AG08395 (cell line): ENCODE measurements at regions not wholly inside any gene's neighbourhood (a gene's known extent, or its start where the extent isn't known, plus 50 kb on each side); places are given as distances from the start of the nearest gene placed in this dataset.
"Not testable (repeated sequence)": the region's sequence is repeated elsewhere in the genome, so short reads cannot be mapped to it uniquely, and the experiment has no call there.

Experiments used
- DNase-seq: peaks from one replicate; pipeline ENCODE4 v3.0.0; 2012; ENCODE audit warnings: mixed read lengths, low spot score

GRCh38 chr6:19551611-19552010 is 285.6 kb upstream of the ID4 start:
- DNase-seq = no peak

GRCh38 chr6:19552076-19552475 is 285.1 kb upstream of the ID4 start:
- DNase-seq = no peak

DNA sequence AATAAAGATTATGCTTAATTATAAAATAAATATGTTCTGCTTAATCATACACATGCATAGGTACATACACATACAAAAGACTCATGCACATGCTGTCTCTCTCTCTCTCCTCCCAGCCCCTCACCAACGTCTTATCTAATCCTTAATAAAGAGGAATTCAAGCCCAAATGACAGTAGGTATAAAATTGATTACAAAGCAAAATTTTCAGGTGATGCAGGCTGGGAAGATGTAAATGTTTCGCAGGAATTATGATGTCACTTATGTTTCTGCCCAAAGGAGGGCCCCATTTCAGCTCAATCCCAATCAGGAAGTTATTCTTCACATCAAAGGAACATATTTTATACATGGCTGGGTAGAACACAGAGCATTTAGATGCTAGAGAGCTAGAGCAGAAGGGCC is 284.6 kb upstream of the ID4 start:
- DNase-seq = no peak

DNA sequence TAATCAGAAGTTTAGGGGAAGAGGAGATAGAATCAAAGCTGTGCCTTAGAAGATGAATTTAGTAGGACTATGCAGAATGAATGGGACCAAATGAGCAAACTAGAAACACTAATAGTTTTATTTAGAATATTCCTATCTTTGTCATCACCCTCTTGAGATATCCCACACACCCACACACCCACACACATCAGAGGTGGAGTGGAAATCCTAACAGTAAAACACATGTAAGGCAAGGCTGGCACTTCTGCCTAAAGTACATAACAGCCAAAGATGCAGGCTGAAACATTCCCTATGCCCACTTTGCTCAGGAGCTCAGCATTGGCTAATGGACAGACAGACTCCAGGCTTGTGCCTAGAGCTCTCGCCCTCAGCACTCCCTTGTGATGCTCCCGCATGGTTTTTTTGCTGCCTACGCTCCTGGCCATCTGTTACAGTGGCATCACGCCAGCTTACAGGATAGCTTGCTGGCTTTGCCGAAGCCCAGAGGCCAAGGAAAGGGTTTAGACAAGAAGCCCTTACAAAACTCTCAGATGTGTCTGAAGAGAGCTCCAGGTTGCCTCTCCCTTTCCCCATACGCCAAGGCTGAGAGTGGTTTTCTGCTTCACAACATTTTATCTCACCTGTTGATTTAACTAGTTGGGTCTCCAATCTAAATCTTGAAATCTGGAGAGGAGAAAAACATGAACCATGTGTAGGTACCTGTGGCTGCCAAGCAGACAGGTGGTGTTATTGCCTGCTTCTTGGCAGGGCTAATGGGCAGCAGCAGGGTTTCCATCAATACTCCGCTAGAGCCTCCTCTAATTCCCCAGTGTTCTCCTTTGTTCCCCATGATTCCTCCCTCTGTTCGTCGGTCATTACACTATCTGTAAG is 282.6 kb upstream of the ID4 start:
- DNase-seq = no peak

- no peak for DNase-seq
Observed at GRCh38 chr6:19557191-19557590, 280.0 kb upstream of the ID4 start.

DNA sequence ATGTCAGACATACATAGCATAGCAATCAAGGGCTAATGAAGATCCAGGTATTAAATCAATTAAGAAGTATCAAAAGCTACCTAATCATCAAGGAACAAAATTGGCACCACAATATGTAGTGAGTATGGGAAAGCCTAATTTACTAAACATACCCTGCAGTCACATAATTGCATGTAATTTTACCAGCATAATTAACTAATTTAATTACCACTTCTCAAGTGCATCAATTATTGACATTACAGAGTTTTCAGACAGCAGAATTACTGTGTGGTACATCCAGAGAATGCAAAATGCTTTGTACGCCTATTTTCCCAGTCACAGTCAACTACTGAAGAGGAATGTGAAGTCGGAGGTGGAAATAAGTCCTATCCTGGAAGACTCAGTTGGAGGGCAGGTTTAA is 279.0 kb upstream of the ID4 start:
- no peak for DNase-seq

GRCh38 chr6:19558934-19559333 is 278.2 kb upstream of the ID4 start:
- no peak for DNase-seq

GRCh38 chr6:19562468-19562867 is 274.7 kb upstream of the ID4 start:
- no peak for DNase-seq

- no peak for DNase-seq
Observed at GRCh38 chr6:19569563-19569962, 267.6 kb upstream of the ID4 start.

- DNase-seq = no peak
Observed at GRCh38 chr6:19571176-19571575, 266.0 kb upstream of the ID4 start.

DNA sequence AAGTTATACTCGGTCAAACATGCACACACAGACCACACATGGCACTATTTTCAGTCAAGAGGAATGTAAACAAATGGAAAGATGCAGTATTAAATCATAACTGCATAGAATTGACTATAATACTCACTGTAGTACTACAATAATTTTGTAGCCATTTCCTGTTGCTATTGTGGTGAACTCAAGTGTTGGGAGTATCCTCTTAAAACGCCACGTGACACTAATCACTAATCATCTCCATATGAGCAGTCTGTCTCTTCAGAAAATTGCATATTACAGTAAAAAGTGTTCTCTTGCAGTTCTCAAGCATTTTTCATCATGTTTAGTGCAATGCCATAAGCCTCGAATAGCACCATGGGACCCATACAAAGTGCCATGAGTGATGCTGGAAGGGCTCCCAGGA is 258.7 kb upstream of the ID4 start:
- DNase-seq = peak; percentile 38

DNA sequence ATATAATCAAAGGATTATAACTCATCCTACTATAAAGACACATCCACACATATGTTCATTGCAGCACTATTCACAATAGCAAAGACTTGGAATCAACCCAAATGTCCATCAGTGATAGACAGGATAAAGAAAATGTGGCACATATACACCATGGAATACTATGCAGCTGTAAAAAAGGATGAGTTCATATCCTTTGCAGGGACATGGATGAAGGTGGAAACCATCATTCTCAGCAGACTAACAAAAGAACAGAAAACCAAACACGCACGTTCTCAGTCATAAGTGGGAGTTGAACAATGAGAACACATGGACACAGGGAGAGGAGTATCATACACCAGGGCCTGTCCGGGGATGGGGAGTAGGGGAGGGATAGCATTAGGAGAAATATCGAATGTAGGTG is 253.0 kb upstream of the ID4 start:
- not testable (repeated sequence) for DNase-seq

DNA sequence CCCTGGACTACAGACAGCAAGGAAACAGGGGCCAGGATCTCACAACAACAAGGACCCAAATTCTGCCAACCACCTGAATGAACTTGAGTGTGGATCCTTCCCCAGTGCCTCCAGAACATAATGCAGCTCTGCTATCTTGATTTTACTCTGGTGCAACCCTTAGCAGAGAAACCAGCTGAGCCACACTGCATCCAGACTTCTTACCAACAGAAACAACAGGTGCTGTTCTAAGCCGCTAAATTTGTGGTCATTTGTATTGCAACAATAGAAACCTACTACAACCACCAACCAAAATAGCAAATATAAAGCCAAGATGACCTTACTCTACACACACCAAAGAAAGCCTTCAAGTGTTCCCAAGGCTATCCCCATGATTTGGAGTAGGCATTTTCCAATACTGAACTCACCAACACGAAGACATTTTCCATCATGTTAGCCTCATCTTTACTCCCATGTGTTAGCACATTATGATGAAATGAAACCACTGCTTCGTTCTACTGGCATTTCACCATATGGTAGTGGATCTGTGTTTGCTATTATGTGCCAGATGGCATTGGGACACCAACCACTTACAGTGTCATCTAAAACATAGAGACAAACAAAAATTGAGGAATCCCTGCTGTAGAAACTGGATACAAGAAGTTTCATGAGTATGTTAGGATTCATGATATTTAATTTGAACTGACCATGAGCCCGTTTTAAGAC is 249.8 kb upstream of the ID4 start:
- no peak for DNase-seq

- no peak for DNase-seq
Observed at GRCh38 chr6:19590501-19591131, 246.6 kb upstream of the ID4 start.

- DNase-seq = no peak
Observed at GRCh38 chr6:19597809-19598320, 239.3 kb upstream of the ID4 start.

DNA sequence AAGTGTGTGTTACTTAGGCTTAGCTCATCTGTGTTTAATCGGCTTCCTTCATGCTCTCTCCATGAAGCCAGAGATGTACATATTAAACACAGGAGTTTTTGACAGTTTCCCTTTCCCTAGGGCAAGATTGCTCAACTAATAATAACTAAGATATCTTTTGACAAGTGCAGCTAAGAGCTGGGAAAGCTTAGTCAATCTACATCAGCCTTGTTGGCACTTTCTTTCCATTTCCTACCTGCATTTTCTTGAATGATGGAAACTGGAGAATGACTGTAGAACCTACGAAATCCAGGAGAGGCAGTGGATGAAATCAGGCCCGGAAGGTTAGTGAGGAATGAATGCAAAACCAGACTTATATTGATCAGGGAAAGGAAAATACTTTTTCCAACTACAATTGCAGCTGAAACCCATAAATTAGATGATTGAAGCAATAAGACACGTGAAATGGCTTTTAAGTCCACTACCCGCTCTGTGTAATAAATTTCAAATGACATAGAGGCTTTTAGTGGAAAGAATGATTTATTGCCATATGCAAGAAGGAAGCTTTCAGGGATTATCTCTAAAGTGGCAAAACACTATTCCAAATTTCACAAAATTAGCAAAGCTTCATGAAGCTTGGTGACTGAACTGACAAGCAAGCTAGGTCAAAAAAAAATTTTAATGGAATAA is 237.2 kb upstream of the ID4 start:
- no peak for DNase-seq

GRCh38 chr6:19602434-19603013 is 234.6 kb upstream of the ID4 start:
- DNase-seq = no peak

- DNase-seq = no peak
Observed at GRCh38 chr6:19603721-19604120, 233.4 kb upstream of the ID4 start.

- no peak for DNase-seq
Observed at GRCh38 chr6:19605624-19606023, 231.5 kb upstream of the ID4 start.

GRCh38 chr6:19608546-19608945 is 228.6 kb upstream of the ID4 start:
- no peak for DNase-seq

- no peak for DNase-seq
Observed at GRCh38 chr6:19609972-19610641, 227.1 kb upstream of the ID4 start.
